ENCODE measurements at regions not wholly inside any gene's neighbourhood (a gene's known extent, or its start where the extent isn't known, plus 50 kb on each side); places are given as distances from the start of the nearest gene placed in this dataset.

GRCh38 chr4:164614999-164615398, 138.9 kb upstream of the SMIM31 start:
- Histone ChIP-seq H3K36me3 (ENCODE audit: control insufficient read depth in 4 of 4, insufficient read depth in 3 of 4, low read depth in 1 of 4, low read length in 3 of 4) (no peaks in the 10 kb centered on the region), H3K27me3 (ENCODE audit: control insufficient read depth in 4 of 4, insufficient read depth in 4 of 4, low read length in 3 of 4) (no peaks in the 10 kb centered on the region), H3K4me1 (ENCODE audit: control insufficient read depth in 4 of 4, insufficient read depth in 4 of 4, low read length in 3 of 4) (no peaks in the 10 kb centered on the region), H3K27ac (ENCODE audit: low read depth in 1 of 2, low read length in 2 of 2) (no peak overlapping the region), H3K4me3 (ENCODE audit: low read depth in 1 of 3, low read length in 3 of 3) (no peak overlapping the region), H3K9ac (ENCODE audit: low read depth in 1 of 2, low read length in 2 of 2) (no peak overlapping the region), H3K9me3 (ENCODE audit: control insufficient read depth in 4 of 4, low read length in 3 of 4) (no peaks in the 10 kb centered on the region)
- TF ChIP-seq MAX (IDR thresholded peaks at IDR 0.05) (no peak), FOXA2 (IDR thresholded peaks at IDR 0.05) (no peak), NR2F2 (IDR thresholded peaks at IDR 0.05) (no peak), ZBTB33 (IDR thresholded peaks at IDR 0.05) (no peak), FOXA1 (IDR thresholded peaks at IDR 0.05) (no peak), YY1 (IDR thresholded peaks at IDR 0.05) (no peak), HNF4A (conservative IDR thresholded peaks at IDR 0.05) (no peak), RAD21 (IDR thresholded peaks at IDR 0.05) (no peak), SP1 (IDR thresholded peaks at IDR 0.05) (no peak), RXRA (IDR thresholded peaks at IDR 0.05) (no peak), HNF4G (IDR thresholded peaks at IDR 0.05) (no peak), TAF1 (conservative IDR thresholded peaks at IDR 0.05) (no peak), EGR1 (IDR thresholded peaks at IDR 0.05; ENCODE audit: low read depth in 2 of 2) (no peak)
- TF ChIP-seq, protein P1, sequence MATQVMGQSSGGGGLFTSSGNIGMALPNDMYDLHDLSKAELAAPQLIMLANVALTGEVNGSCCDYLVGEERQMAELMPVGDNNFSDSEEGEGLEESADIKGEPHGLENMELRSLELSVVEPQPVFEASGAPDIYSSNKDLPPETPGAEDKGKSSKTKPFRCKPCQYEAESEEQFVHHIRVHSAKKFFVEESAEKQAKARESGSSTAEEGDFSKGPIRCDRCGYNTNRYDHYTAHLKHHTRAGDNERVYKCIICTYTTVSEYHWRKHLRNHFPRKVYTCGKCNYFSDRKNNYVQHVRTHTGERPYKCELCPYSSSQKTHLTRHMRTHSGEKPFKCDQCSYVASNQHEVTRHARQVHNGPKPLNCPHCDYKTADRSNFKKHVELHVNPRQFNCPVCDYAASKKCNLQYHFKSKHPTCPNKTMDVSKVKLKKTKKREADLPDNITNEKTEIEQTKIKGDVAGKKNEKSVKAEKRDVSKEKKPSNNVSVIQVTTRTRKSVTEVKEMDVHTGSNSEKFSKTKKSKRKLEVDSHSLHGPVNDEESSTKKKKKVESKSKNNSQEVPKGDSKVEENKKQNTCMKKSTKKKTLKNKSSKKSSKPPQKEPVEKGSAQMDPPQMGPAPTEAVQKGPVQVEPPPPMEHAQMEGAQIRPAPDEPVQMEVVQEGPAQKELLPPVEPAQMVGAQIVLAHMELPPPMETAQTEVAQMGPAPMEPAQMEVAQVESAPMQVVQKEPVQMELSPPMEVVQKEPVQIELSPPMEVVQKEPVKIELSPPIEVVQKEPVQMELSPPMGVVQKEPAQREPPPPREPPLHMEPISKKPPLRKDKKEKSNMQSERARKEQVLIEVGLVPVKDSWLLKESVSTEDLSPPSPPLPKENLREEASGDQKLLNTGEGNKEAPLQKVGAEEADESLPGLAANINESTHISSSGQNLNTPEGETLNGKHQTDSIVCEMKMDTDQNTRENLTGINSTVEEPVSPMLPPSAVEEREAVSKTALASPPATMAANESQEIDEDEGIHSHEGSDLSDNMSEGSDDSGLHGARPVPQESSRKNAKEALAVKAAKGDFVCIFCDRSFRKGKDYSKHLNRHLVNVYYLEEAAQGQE (IDR thresholded peaks at IDR 0.05), result no peak
- no peak for DNase-seq (ENCODE audit: low spot score)
- WGBS, result 55% methylated on average over 4 of the region's 4 CpGs

DNA sequence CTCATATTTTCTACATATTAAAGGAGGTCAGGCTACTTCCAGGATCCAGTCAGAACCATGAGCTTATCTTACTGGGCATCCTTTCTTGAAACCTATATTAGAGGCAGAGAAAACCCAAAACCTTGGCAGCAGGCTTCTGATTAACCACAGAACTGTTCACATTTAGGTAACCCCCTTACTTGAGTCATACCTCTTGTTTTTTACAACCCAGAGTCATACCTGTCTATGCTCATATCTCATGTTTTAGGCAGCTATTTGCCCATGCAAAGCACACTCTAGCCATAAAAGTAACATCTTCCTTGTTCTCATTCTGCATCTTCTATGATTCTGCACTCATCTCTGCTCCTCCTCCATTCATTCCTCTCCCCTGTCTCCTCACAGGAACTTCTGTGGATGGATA, 138.0 kb upstream of the SMIM31 start:
- TF ChIP-seq HNF4G (IDR thresholded peaks at IDR 0.05), result no peak
- no peak for TF ChIP-seq FOXA2 (IDR thresholded peaks at IDR 0.05)
- TF ChIP-seq NR2F2 (IDR thresholded peaks at IDR 0.05), result no peak
- TF ChIP-seq, protein P1 (IDR thresholded peaks at IDR 0.05), result no peak
- TF ChIP-seq HNF4A (conservative IDR thresholded peaks at IDR 0.05), result no peak
- TF ChIP-seq MAX (IDR thresholded peaks at IDR 0.05), result no peak
- TF ChIP-seq YY1 (IDR thresholded peaks at IDR 0.05), result no peak
- no peak for TF ChIP-seq CTCF (IDR thresholded peaks at IDR 0.05; ENCODE audit: low read depth, low read length, missing input control)
- no peak for TF ChIP-seq FOXA1 (IDR thresholded peaks at IDR 0.05)
- TF ChIP-seq GABPA (IDR thresholded peaks at IDR 0.05 in 1 of 2, conservative IDR thresholded peaks at IDR 0.05 in 1 of 2), result no peak
- no peak for TF ChIP-seq SP1 (IDR thresholded peaks at IDR 0.05)
- no peak for TF ChIP-seq JUND (IDR thresholded peaks at IDR 0.05)
- TF ChIP-seq, protein P2, sequence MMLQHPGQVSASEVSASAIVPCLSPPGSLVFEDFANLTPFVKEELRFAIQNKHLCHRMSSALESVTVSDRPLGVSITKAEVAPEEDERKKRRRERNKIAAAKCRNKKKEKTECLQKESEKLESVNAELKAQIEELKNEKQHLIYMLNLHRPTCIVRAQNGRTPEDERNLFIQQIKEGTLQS (IDR thresholded peaks at IDR 0.05), result no peak
- TF ChIP-seq EGR1 (IDR thresholded peaks at IDR 0.05; ENCODE audit: low read depth in 2 of 2), result no peak
- TF ChIP-seq RAD21 (IDR thresholded peaks at IDR 0.05), result no peak
- no peak for TF ChIP-seq RXRA (IDR thresholded peaks at IDR 0.05)
- Histone ChIP-seq H3K27me3 (ENCODE audit: control insufficient read depth in 4 of 4, insufficient read depth in 4 of 4, low read length in 3 of 4) (no peaks in the 10 kb centered on the region), H3K27ac (ENCODE audit: low read depth in 1 of 2, low read length in 2 of 2) (no peak overlapping the region), H3K4me1 (ENCODE audit: control insufficient read depth in 4 of 4, insufficient read depth in 4 of 4, low read length in 3 of 4) (no peaks in the 10 kb centered on the region), H3K4me3 (ENCODE audit: low read depth in 1 of 3, low read length in 3 of 3) (no peak overlapping the region), H3K9ac (ENCODE audit: low read depth in 1 of 2, low read length in 2 of 2) (no peak overlapping the region), H3K9me3 (ENCODE audit: control insufficient read depth in 4 of 4, low read length in 3 of 4) (no peaks in the 10 kb centered on the region), H3K36me3 (ENCODE audit: control insufficient read depth in 4 of 4, insufficient read depth in 3 of 4, low read depth in 1 of 4, low read length in 3 of 4) (no peaks in the 10 kb centered on the region)
- no peak for DNase-seq (ENCODE audit: low spot score)

Measured in liver (tissue), 8 donors.